ENCODE measurements at regions not wholly inside any gene's neighbourhood (a gene's known extent, or its start where the extent isn't known, plus 50 kb on each side); places are given as distances from the start of the nearest gene placed in this dataset.
A peak's percentile ranks its signal among the peaks of the same experiment; 100 is the strongest.

DNA sequence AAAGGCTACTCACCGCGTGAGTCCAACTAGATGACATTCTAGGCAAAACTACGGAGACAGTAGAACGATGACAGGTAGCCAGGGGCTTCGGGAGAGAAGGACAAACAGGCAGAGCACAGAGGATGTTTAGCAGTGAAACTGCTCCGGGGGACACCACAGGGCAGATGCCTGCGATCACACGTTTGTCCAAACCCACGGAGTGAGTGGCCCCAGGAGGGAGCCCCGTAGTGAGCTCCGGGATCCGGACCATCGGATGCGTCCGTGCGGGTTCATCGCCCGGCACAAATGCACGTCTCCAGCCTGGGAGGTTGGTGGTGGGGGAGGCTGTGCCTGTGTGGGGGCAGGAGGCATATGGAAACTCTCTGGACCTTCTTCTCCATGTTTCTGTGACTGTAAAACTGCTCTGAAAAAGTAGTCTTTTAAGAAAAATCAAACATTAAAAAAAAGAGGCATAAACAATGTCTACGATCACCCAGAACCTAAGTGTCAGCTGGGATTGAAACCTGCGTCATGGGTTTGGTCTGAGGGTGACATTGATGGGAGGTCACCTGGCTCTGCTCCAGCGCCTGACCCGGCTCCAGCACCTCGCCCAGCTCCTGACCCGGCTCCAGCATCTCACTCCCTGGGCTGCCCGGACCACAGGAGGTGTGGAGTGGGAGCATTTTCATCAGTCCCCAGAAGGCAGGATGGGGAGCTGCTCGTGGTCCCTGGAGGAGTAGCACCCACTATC is 83.0 kb upstream of the CTDP1 start:
- no peak overlapping the region for H3K27ac ChIP-seq
- H3K27me3 ChIP-seq, result peaks cover 0 to 39% (median 23%) of the 10 kb centered on the region in 7 donors
- H3K4me1 ChIP-seq, result peaks cover 0 to 4% (median 0%) of the 10 kb centered on the region in 9 donors
- H3K4me3 ChIP-seq, result no peak overlapping the region
- intact Hi-C loops (cut with DNase I), result loop anchor here in 1 of 10 donors (10.0 kb wide), 1 partner anchor 62 kb away; no protein-coding TSS in a partner anchor
- no peak for DNase-seq
- WGBS, 2 donors, result 79 to 80% methylated on average over 27 of the region's 27 CpGs
- TF ChIP-seq, protein P1, sequence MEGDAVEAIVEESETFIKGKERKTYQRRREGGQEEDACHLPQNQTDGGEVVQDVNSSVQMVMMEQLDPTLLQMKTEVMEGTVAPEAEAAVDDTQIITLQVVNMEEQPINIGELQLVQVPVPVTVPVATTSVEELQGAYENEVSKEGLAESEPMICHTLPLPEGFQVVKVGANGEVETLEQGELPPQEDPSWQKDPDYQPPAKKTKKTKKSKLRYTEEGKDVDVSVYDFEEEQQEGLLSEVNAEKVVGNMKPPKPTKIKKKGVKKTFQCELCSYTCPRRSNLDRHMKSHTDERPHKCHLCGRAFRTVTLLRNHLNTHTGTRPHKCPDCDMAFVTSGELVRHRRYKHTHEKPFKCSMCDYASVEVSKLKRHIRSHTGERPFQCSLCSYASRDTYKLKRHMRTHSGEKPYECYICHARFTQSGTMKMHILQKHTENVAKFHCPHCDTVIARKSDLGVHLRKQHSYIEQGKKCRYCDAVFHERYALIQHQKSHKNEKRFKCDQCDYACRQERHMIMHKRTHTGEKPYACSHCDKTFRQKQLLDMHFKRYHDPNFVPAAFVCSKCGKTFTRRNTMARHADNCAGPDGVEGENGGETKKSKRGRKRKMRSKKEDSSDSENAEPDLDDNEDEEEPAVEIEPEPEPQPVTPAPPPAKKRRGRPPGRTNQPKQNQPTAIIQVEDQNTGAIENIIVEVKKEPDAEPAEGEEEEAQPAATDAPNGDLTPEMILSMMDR (IDR thresholded peaks at IDR 0.05), result no peak
- no peak for ATAC-seq
- H3K36me3 ChIP-seq, result no peaks in the 10 kb centered on the region
- H3K9me3 ChIP-seq, result peaks cover 0 to 19% (median 0%) of the 10 kb centered on the region in 11 donors

DNA sequence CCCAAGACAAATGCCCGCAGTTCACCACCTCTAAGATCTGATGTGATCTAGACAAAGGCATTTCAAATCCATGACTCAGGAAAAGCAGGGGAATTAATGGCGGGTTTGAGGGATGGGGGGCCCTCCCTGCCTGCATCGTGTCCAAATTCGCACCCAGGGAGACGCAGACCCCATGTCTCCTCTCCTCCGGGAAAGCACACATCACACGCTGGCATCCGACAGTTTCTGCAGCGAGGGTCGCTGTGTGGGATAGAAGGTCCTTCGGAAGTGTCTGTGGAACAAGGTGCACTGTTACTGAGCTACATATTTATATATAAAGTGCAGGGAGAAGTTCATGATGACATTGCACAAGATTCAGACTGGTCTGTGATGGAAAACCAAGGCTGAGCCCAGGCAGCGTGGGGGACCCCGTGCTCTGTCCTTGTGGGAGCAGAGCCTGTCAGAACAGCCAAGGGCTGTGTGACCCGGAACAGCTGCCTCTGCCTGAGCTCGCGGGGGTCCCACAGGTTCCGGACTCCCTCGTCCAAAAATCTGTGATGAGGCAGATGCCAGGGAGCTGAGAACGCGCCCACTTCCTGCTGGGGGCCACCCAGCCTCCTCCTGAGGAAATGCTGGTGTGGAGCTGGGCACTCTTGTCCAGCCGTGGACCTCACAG is 82.3 kb upstream of the CTDP1 start:
- DNase-seq (no peak), ATAC-seq (no peak)

DNA sequence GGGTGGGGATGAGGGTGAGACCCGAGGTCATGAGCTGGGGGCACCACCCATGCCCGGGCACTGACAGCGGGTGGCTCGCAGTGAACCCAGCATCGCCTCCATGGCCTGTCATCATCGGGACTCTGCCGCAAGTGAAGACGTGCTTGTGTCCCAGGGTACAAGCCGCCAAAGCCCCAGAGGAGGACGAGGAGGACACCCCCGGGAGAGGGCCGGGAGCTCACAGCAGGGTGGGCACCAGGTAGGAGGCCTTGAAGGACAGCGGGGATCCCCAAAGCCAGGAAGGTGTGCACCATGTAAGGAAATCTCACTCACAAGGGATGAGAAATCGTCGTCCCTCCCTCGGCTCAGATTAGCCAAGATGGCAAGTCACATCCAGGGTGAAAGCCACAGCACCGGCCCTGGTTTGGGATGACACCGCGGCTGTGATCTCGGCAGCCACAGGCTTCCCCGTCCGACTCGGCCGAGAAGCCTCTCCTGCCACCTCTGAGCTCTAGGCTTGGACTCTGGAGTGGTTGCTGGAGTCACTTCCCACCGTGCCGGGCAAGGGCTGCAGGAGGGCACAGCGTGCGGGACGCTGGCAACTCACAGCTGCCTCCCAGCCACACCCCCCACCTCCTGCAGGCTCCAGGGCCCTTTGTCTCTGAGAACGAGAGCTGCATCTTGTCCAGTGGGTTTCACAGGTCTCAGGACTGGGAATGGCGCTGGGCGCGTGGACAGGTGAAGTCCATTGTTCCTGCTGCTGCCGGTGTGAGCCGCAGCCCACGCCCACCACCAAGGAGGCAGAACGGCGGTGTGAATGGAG is 81.6 kb upstream of the CTDP1 start:
- DNase-seq (no peak), ATAC-seq (peak in 1 of 8 donors; percentile 44)
- H3K36me3 ChIP-seq, result no peaks in the 10 kb centered on the region
- intact Hi-C loops (cut with DNase I), result loop anchor here in 1 of 10 donors (10.0 kb wide), 1 partner anchor 63 kb away; no protein-coding TSS in a partner anchor
- peaks cover 0 to 8% (median 0%) of the 10 kb centered on the region in 11 donors for H3K9me3 ChIP-seq
- peaks cover 0 to 15% (median 6%) of the 10 kb centered on the region in 9 donors for H3K4me1 ChIP-seq
- H3K27me3 ChIP-seq, result peaks cover 0 to 39% (median 23%) of the 10 kb centered on the region in 7 donors
- TF ChIP-seq, protein P1 (IDR thresholded peaks at IDR 0.05), result no peak
- no peak overlapping the region for H3K27ac ChIP-seq
- H3K4me3 ChIP-seq, result no peak overlapping the region
- 88% methylated on average over 38 of the region's 38 CpGs for WGBS, 2 donors

More for the DNA sequence above, 82.3 kb upstream of the CTDP1 start:
- Histone ChIP-seq H3K4me3 (no peak overlapping the region), H3K9me3 (peaks cover 0 to 15% (median 0%) of the 10 kb centered on the region in 11 donors), H3K27me3 (peaks cover 0 to 39% (median 23%) of the 10 kb centered on the region in 7 donors), H3K4me1 (peaks cover 0 to 7% (median 0%) of the 10 kb centered on the region in 9 donors), H3K36me3 (no peaks in the 10 kb centered on the region), H3K27ac (no peak overlapping the region)
- TF ChIP-seq, protein P1 (IDR thresholded peaks at IDR 0.05), result no peak
- WGBS, 2 donors, result 75 to 80% methylated on average over 21 of the region's 21 CpGs
- intact Hi-C loops (cut with DNase I), result loop anchor here in 1 of 10 donors (10.0 kb wide), 1 partner anchor 63 kb away; no protein-coding TSS in a partner anchor
